PC-3 (cell line): ENCODE measurements at regions not wholly inside any gene's neighbourhood (a gene's known extent, or its start where the extent isn't known, plus 50 kb on each side); places are given as distances from the start of the nearest gene placed in this dataset.

Experiments
- CTCF ChIP-seq: fragments of 300-600 bp; sonication (generic); conservative IDR thresholded peaks from 2 replicates; pipeline ENCODE4 v1.5.1; 2017; ENCODE audit warnings: antibody characterized with exemption, low read depth, mild to moderate bottlenecking, low read length
- EZH2 ChIP-seq: fragments of 300-600 bp; sonication (generic); IDR thresholded peaks from one replicate; pipeline ENCODE4 v1.6.1; 2017; ENCODE audit warnings: antibody characterized with exemption, mild to moderate bottlenecking, low read length; ENCODE audit not compliant: unreplicated experiment
- EZH2phosphoT487 ChIP-seq: fragments of 300-600 bp; sonication (generic); IDR thresholded peaks from 2 replicates; pipeline ENCODE4 v1.6.1; 2018; ENCODE audit warnings: mild to moderate bottlenecking, antibody characterized with exemption, low read length, borderline replicate concordance

- TF ChIP-seq CTCF (no peak), EZH2phosphoT487 (no peak), EZH2 (no peak)
Measured at GRCh38 chr1:68551459-68551858, 54.6 kb upstream of the DEPDC1 start.
